ENCODE measurements at regions not wholly inside any gene's neighbourhood (a gene's known extent, or its start where the extent isn't known, plus 50 kb on each side); places are given as distances from the start of the nearest gene placed in this dataset.

- no peak for TF ChIP-seq CTCF (IDR thresholded peaks at IDR 0.05; ENCODE audit: low read length)
- TF ChIP-seq EZH2 (optimal IDR thresholded peaks at IDR 0.05; ENCODE audit: low read depth, low read length), result no peak
- TF ChIP-seq EZH2phosphoT487 (IDR thresholded peaks at IDR 0.05; ENCODE audit: low read length), result no peak
These were observed 295.1 kb downstream of the SMOC2 start for GRCh38 chr6:168736039-168736438.
